ENCODE measurements at regions not wholly inside any gene's neighbourhood (a gene's known extent, or its start where the extent isn't known, plus 50 kb on each side); places are given as distances from the start of the nearest gene placed in this dataset.
A peak's percentile ranks its signal among the peaks of the same experiment; 100 is the strongest.

DNA sequence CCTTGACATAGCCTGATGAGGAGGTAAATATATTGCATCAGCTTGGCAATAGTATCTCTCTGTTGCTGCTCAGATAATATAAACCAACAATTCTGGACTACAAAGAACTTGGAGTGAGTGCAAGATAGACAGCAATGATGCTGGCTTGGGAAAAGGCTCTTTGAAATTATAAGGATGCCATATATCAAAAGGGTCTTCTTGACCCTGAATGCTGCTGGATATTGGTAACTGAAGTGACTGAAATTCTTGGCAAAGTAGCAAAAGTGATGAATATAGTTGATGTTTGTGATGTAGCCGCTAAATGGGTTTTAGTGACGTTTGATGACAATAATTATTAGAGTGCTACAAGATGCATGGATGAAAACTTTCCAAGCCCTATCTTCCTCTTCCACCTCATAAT is 1391.6 kb downstream of the ADGRL3 start:
- no peak for DNase-seq (ENCODE audit: insufficient read length, low spot score)
- FAIRE-seq, result no peak
- no peak for TF ChIP-seq TAF1 (IDR thresholded peaks at IDR 0.05; ENCODE audit: low read depth, low read length)
- TF ChIP-seq PAX5 (IDR thresholded peaks at IDR 0.05; ENCODE audit: insufficient read depth, low read length, severe bottlenecking), result no peak
- TF ChIP-seq POU2F2 (IDR thresholded peaks at IDR 0.05; ENCODE audit: low read depth, low read length), result no peak
- no peak for TF ChIP-seq SPI1 (IDR thresholded peaks at IDR 0.05; ENCODE audit: low read depth, low read length)
- no peak for TF ChIP-seq POLR2A (IDR thresholded peaks at IDR 0.05; ENCODE audit: low read depth, low read length)
- no peak for TF ChIP-seq POLR2AphosphoS5 (IDR thresholded peaks at IDR 0.05; ENCODE audit: low read depth, low read length)

- DNase-seq (ENCODE audit: insufficient read length, low spot score) (no peak), FAIRE-seq (no peak)
- TF ChIP-seq POLR2AphosphoS5 (IDR thresholded peaks at IDR 0.05; ENCODE audit: low read depth, low read length) (no peak), PAX5 (IDR thresholded peaks at IDR 0.05; ENCODE audit: insufficient read depth, low read length, severe bottlenecking) (no peak), POLR2A (IDR thresholded peaks at IDR 0.05; ENCODE audit: low read depth, low read length) (no peak), SPI1 (IDR thresholded peaks at IDR 0.05; ENCODE audit: low read depth, low read length) (no peak), POU2F2 (IDR thresholded peaks at IDR 0.05; ENCODE audit: low read depth, low read length) (no peak), TAF1 (IDR thresholded peaks at IDR 0.05; ENCODE audit: low read depth, low read length) (no peak)
Measured at GRCh38 chr4:62588671-62589070, 1388.5 kb downstream of the ADGRL3 start.

GRCh38 chr4:62571494-62571893 is 1371.4 kb downstream of the ADGRL3 start:
- TF ChIP-seq POU2F2 (IDR thresholded peaks at IDR 0.05; ENCODE audit: low read depth, low read length) (no peak), POLR2A (IDR thresholded peaks at IDR 0.05; ENCODE audit: low read depth, low read length) (no peak), POLR2AphosphoS5 (IDR thresholded peaks at IDR 0.05; ENCODE audit: low read depth, low read length) (no peak), SPI1 (IDR thresholded peaks at IDR 0.05; ENCODE audit: low read depth, low read length) (no peak), TAF1 (IDR thresholded peaks at IDR 0.05; ENCODE audit: low read depth, low read length) (no peak), PAX5 (IDR thresholded peaks at IDR 0.05; ENCODE audit: insufficient read depth, low read length, severe bottlenecking) (no peak)
- no peak for FAIRE-seq

GRCh38 chr4:62560858-62561257 is 1360.7 kb downstream of the ADGRL3 start:
- FAIRE-seq (no peak), DNase-seq (ENCODE audit: insufficient read length, low spot score) (no peak)
- no peak for TF ChIP-seq POLR2AphosphoS5 (IDR thresholded peaks at IDR 0.05; ENCODE audit: low read depth, low read length)
- no peak for TF ChIP-seq POU2F2 (IDR thresholded peaks at IDR 0.05; ENCODE audit: low read depth, low read length)
- no peak for TF ChIP-seq TAF1 (IDR thresholded peaks at IDR 0.05; ENCODE audit: low read depth, low read length)
- no peak for TF ChIP-seq PAX5 (IDR thresholded peaks at IDR 0.05; ENCODE audit: insufficient read depth, low read length, severe bottlenecking)
- TF ChIP-seq SPI1 (IDR thresholded peaks at IDR 0.05; ENCODE audit: low read depth, low read length), result no peak
- TF ChIP-seq POLR2A (IDR thresholded peaks at IDR 0.05; ENCODE audit: low read depth, low read length), result no peak

More at GRCh38 chr4:62571494-62571893, 1371.4 kb downstream of the ADGRL3 start:
- DNase-seq (ENCODE audit: insufficient read length, low spot score), result no peak

GRCh38 chr4:62550121-62550520 is 1350.0 kb downstream of the ADGRL3 start:
- no peak for DNase-seq (ENCODE audit: insufficient read length, low spot score)
- no peak for FAIRE-seq
- no peak for TF ChIP-seq PAX5 (IDR thresholded peaks at IDR 0.05; ENCODE audit: insufficient read depth, low read length, severe bottlenecking)
- no peak for TF ChIP-seq POU2F2 (IDR thresholded peaks at IDR 0.05; ENCODE audit: low read depth, low read length)
- TF ChIP-seq POLR2A (IDR thresholded peaks at IDR 0.05; ENCODE audit: low read depth, low read length), result no peak
- no peak for TF ChIP-seq POLR2AphosphoS5 (IDR thresholded peaks at IDR 0.05; ENCODE audit: low read depth, low read length)
- no peak for TF ChIP-seq SPI1 (IDR thresholded peaks at IDR 0.05; ENCODE audit: low read depth, low read length)
- no peak for TF ChIP-seq TAF1 (IDR thresholded peaks at IDR 0.05; ENCODE audit: low read depth, low read length)

DNA sequence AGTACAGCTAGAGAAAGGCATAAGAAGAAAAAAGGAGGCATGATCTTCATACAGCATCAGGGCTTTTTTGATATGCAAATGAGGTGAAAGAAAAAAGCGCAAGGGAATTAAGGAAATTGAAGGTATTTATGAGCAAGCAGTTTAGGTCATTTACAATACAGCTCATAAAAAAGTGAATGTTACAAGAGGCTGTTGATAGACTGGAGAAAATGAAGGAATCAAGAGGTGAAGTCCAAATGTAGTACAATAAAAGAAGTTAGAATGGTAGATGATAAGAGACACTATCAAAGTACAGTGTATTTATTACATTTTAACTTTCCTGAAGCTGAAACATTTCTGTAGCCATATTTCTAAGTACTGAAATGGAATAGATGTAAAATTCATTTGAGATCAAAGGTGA is 1349.5 kb downstream of the ADGRL3 start:
- DNase-seq (ENCODE audit: insufficient read length, low spot score) (no peak), FAIRE-seq (no peak)
- TF ChIP-seq POU2F2 (IDR thresholded peaks at IDR 0.05; ENCODE audit: low read depth, low read length) (no peak), PAX5 (IDR thresholded peaks at IDR 0.05; ENCODE audit: insufficient read depth, low read length, severe bottlenecking) (no peak), TAF1 (IDR thresholded peaks at IDR 0.05; ENCODE audit: low read depth, low read length) (no peak), POLR2AphosphoS5 (IDR thresholded peaks at IDR 0.05; ENCODE audit: low read depth, low read length) (no peak), SPI1 (IDR thresholded peaks at IDR 0.05; ENCODE audit: low read depth, low read length) (no peak), POLR2A (IDR thresholded peaks at IDR 0.05; ENCODE audit: low read depth, low read length) (no peak)

DNA sequence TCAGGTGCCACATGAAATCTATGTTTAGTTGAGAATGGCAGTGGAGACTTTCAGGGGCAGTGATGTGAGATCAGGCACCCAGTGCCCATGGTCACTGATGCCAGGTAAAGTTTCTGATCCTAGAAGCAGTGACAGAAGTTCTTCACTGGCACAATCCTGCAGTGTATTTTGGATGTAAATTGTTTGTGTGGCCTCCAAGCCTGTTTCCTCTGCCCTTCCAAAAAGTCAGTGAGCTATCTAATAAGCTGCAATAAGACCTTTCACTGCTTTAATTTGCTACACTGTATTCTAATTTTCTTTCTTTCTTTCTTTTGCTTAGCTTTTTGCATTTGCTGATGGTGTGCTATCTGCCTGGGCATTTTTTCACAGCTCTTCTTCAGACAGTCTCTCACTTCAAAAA is 1348.6 kb downstream of the ADGRL3 start:
- DNase-seq (ENCODE audit: insufficient read length, low spot score), result no peak
- TF ChIP-seq POU2F2 (IDR thresholded peaks at IDR 0.05; ENCODE audit: low read depth, low read length) (no peak), POLR2AphosphoS5 (IDR thresholded peaks at IDR 0.05; ENCODE audit: low read depth, low read length) (no peak), PAX5 (IDR thresholded peaks at IDR 0.05; ENCODE audit: insufficient read depth, low read length, severe bottlenecking) (no peak), TAF1 (IDR thresholded peaks at IDR 0.05; ENCODE audit: low read depth, low read length) (no peak), SPI1 (IDR thresholded peaks at IDR 0.05; ENCODE audit: low read depth, low read length) (no peak), POLR2A (IDR thresholded peaks at IDR 0.05; ENCODE audit: low read depth, low read length) (no peak)
- no peak for FAIRE-seq

DNA sequence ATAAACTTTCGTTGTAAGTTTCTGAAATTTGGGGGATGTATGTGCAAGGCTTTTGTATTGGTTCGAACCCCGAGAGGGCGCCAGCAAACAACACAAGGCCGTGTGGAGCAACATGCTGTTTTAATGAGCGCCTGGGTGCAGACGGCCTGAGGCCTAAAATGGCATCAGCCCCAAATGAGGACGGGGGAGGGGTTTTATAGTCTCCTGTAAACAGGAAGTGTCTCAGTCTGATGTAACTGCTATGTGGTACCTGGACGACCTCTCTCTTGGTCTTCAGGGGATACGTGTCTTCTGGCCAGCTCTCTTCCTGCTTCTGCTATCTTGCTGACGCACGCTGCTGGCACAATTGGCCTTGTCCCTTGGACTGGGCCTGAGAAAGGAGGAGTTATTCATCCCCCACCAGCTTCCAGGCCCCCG is 1348.0 kb downstream of the ADGRL3 start:
- DNase-seq (ENCODE audit: insufficient read length, low spot score) (no peak), FAIRE-seq (no peak)
- TF ChIP-seq POLR2AphosphoS5 (IDR thresholded peaks at IDR 0.05; ENCODE audit: low read depth, low read length) (no peak), SPI1 (IDR thresholded peaks at IDR 0.05; ENCODE audit: low read depth, low read length) (no peak), TAF1 (IDR thresholded peaks at IDR 0.05; ENCODE audit: low read depth, low read length) (no peak), PAX5 (IDR thresholded peaks at IDR 0.05; ENCODE audit: insufficient read depth, low read length, severe bottlenecking) (no peak), POU2F2 (IDR thresholded peaks at IDR 0.05; ENCODE audit: low read depth, low read length) (no peak), POLR2A (IDR thresholded peaks at IDR 0.05; ENCODE audit: low read depth, low read length) (no peak)

GRCh38 chr4:62544428-62544827 is 1344.3 kb downstream of the ADGRL3 start:
- FAIRE-seq (no peak), DNase-seq (ENCODE audit: insufficient read length, low spot score) (no peak)
- no peak for TF ChIP-seq SPI1 (IDR thresholded peaks at IDR 0.05; ENCODE audit: low read depth, low read length)
- no peak for TF ChIP-seq POLR2AphosphoS5 (IDR thresholded peaks at IDR 0.05; ENCODE audit: low read depth, low read length)
- no peak for TF ChIP-seq POU2F2 (IDR thresholded peaks at IDR 0.05; ENCODE audit: low read depth, low read length)
- no peak for TF ChIP-seq TAF1 (IDR thresholded peaks at IDR 0.05; ENCODE audit: low read depth, low read length)
- no peak for TF ChIP-seq PAX5 (IDR thresholded peaks at IDR 0.05; ENCODE audit: insufficient read depth, low read length, severe bottlenecking)
- TF ChIP-seq POLR2A (IDR thresholded peaks at IDR 0.05; ENCODE audit: low read depth, low read length), result no peak

DNA sequence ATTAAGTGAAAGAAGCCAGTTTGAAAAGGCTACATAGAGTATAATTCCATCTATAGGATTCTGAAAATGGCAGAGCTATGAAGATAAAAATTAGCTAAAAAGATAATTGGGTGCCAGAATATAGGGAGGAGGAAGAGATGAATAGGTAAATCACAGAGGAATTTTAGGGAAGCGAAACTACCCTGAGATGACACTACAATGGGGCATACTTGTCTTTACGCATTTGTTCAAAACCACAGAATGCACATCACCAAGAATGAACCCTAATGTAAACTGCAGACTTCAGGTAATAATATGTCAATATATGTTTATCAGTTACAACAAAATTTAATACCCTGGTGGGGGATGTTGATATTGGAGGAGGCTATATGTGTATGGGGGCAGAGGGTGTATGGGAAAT is 1342.9 kb downstream of the ADGRL3 start:
- FAIRE-seq, result no peak
- TF ChIP-seq PAX5 (IDR thresholded peaks at IDR 0.05; ENCODE audit: insufficient read depth, low read length, severe bottlenecking) (no peak), SPI1 (IDR thresholded peaks at IDR 0.05; ENCODE audit: low read depth, low read length) (peak; percentile 62)
- no peak for DNase-seq (ENCODE audit: insufficient read length, low spot score)
